ENCODE measurements at regions not wholly inside any gene's neighbourhood (a gene's known extent, or its start where the extent isn't known, plus 50 kb on each side); places are given as distances from the start of the nearest gene placed in this dataset.

DNA sequence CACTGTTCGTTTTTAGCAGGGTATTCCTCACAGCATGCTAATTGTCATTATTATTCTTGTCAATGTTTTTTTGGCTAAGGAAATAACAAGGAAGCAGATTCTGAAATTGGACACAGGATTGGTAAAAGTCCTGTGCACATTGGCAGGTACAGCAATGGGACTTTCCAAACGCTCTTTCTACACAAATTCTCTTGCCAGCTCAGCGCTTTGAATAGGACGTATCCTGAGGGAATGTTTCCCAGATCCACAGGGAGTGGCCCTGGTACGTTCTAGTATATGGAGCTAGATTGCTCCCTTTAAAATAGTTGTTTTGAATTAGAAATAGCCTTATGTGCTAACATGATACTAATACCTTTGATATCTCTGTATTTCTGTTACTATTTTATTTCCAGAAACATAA is 82.8 kb upstream of the GRB10 start:
- TF ChIP-seq CTCF (IDR thresholded peaks at IDR 0.05) (no peak), POLR2A (IDR thresholded peaks at IDR 0.05) (no peak)

Measured in sigmoid colon (tissue), 3 donors.